Loucy (cell line): ENCODE measurements at regions not wholly inside any gene's neighbourhood (a gene's known extent, or its start where the extent isn't known, plus 50 kb on each side); places are given as distances from the start of the nearest gene placed in this dataset.

Experiments used
- EZH2phosphoT487 ChIP-seq: fragments of 200-600 bp; IDR thresholded peaks from 2 replicates; pipeline ENCODE4 v1.6.1; 2018; ENCODE audit warnings: antibody characterized with exemption, mild to moderate bottlenecking, moderate library complexity, borderline replicate concordance
- TF ChIP-seq, protein P1 (sequence below): fragments of 200-600 bp; sonication (generic); conservative IDR thresholded peaks from 2 replicates; pipeline ENCODE4 v1.5.1; 2014; ENCODE audit warnings: mild to moderate bottlenecking, antibody characterized with exemption, low read length

GRCh38 chr13:74629985-74630384 lies 495.8 kb upstream of the KLF12 start:
- TF ChIP-seq, protein P1, sequence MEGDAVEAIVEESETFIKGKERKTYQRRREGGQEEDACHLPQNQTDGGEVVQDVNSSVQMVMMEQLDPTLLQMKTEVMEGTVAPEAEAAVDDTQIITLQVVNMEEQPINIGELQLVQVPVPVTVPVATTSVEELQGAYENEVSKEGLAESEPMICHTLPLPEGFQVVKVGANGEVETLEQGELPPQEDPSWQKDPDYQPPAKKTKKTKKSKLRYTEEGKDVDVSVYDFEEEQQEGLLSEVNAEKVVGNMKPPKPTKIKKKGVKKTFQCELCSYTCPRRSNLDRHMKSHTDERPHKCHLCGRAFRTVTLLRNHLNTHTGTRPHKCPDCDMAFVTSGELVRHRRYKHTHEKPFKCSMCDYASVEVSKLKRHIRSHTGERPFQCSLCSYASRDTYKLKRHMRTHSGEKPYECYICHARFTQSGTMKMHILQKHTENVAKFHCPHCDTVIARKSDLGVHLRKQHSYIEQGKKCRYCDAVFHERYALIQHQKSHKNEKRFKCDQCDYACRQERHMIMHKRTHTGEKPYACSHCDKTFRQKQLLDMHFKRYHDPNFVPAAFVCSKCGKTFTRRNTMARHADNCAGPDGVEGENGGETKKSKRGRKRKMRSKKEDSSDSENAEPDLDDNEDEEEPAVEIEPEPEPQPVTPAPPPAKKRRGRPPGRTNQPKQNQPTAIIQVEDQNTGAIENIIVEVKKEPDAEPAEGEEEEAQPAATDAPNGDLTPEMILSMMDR, result no peak
- TF ChIP-seq EZH2phosphoT487, result no peak
